Lung microvascular endothelial cell (primary cell): ENCODE measurements at regions not wholly inside any gene's neighbourhood (a gene's known extent, or its start where the extent isn't known, plus 50 kb on each side); places are given as distances from the start of the nearest gene placed in this dataset.

Experiments used
- DNase-seq, 2 donors: peaks; one replicate each; pipeline versions ENCODE4 v3.0.0 to v3.0.0-alpha.2; 2010; ENCODE audit warnings: low read depth in 2 of 2

DNA sequence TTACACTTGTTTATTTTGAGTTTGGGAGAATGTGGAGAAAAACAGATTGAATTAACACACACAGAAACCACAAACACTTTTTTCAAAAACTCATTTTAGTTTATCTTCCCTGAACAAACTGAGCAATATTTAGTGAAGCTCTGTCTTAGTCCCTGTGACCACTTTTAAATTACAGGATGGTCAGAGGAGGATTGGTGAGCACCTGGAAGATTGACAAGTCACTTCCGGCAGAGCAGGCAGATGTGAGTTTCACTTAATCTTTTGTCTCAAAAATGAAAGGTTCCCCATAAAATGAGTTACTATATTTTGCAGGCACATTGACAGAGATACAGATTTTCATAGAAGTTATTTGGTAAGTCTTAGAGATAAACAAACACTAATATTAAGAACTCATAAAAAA, 970.1 kb downstream of the ADGRL3 start:
- no peak for DNase-seq

DNA sequence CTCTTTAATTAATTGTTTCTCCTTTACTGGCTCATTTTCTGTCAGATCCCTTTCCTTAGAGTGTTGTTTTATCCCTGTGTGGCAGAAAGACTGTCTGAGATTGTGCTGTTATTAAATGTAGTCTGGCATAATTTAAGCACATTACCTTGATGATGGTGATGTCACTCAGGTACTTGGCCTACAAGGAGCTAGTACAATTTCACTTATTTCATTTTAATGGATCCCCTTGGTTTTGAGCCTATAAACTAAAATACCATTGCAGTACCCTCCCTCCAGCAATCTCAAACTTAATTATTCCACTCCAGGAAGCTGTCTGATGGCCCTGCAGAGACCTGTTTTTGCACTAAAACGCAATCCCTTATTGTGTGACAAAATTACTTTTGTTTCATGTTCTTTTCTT, 968.6 kb downstream of the ADGRL3 start:
- no peak for DNase-seq

GRCh38 chr4:62162606-62163005, 962.5 kb downstream of the ADGRL3 start:
- DNase-seq = no peak

DNA sequence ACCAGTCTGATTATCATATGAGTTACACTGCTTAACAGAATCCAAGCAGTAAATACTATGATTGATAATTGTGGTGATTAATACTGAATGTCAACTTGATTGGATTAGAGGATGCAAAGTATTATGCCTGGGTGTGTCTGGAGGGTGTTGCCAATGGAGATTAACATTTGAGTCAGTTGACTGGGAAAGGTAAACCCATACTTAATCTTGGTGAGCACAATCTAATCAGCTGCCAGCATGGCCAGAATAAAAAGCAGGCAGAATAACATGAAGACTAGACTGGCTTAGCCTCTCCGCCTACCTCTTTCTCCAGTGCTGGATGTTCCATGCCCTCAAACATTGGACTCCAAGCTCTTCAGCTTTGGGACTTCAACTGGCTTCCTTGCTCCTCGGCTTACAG, 961.3 kb downstream of the ADGRL3 start:
- DNase-seq = no peak

- no peak for DNase-seq
Observed at GRCh38 chr4:62159876-62160275, 959.8 kb downstream of the ADGRL3 start.

GRCh38 chr4:62159306-62159705, 959.2 kb downstream of the ADGRL3 start:
- no peak for DNase-seq

GRCh38 chr4:62156205-62156604, 956.1 kb downstream of the ADGRL3 start:
- no peak for DNase-seq

GRCh38 chr4:62145276-62145675, 945.1 kb downstream of the ADGRL3 start:
- no peak for DNase-seq

DNA sequence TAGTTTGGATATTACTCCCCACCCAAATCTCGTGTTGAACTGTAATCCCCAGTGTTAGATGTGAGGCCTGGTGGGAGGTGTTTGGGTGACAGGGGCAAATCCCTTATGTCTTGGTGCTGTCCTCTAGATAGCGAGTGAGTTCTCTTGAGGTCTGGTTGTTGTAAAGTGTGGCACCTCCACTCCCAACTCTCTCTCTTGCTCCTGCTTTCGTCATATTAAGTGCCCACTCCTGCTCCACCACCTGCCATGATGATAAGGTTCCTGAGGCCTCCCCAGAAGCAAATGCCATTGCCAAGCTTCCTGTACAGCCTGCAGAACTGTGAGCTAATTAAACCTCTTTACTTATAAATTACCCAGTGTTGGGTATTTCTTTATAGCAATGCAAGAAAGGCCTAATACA, 944.3 kb downstream of the ADGRL3 start:
- no peak for DNase-seq

- no peak for DNase-seq
Observed at GRCh38 chr4:62135565-62136156, 935.5 kb downstream of the ADGRL3 start.

DNA sequence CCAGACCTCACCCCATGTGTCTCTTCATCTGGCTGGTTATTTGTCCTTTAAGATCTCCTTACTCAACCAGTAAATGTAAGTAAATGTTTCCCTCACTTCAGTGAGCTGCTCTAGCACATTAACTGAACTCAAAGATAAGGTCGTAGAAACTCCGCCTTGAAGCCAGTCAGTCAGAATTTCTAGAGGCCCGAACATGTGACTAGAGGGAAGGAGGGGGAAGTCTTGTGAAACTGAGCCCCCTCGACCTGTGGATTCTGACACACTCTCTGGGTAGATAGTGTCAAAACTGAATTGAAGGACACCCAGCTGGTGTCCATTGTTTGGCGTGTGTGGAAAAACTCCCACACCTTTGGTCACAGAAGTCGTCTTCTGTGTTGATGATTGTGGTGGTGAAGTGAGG, 933.9 kb downstream of the ADGRL3 start:
- DNase-seq = no peak

DNA sequence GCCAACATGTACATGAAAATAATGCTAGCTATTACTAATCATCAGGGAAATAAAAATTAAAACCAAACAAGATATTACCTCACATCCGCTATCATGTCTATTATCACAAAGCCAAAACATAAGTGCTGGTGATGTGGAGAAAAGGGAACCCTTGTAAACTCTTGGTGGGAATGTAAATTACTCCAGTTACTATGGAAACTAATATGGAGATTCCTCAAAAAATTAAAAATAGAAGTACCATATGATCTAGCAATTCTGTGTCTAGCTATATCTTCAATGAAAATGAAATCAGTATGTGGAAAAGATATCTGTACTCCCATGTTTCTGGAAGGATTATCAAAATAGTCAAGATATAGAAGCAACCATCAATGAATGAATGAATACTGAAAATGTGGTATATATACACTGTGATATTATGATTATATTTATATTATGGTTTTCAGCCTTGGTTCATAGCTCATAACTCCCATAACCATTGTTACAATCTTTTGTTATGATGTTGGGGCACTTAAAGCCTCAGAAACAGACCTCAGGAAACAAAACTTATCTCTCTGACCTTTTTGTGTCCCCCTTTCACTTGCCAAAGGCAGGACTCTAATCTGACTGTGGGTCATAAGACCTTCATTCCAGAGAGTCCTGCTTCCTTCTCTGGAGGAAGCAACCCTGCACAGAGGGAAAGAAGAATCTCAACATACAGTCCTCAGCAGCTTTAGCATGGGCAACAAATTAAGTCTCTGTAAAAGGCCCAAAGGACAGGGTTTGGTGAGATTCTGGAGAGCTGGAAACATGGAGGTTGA, 933.2 kb downstream of the ADGRL3 start:
- DNase-seq = no peak

DNA sequence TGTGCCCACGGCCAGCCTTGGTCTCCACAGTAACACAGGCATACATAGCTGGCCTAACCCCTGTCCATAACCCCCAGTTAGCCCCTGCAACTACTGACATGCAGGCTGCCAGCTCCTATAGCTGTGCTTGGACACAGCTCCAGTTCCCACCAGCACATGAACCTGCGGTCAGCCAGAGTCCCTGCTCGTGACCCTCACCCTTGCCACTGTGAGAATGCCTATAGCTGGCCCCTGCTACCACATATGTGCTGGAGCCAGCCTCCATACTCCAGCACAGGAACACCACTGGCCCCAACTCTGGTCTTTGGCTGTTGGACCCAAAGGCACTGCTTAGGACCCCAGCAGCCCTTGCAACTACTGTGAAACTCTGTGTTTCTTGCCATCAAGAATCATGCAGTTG, 930.9 kb downstream of the ADGRL3 start:
- no peak for DNase-seq

DNA sequence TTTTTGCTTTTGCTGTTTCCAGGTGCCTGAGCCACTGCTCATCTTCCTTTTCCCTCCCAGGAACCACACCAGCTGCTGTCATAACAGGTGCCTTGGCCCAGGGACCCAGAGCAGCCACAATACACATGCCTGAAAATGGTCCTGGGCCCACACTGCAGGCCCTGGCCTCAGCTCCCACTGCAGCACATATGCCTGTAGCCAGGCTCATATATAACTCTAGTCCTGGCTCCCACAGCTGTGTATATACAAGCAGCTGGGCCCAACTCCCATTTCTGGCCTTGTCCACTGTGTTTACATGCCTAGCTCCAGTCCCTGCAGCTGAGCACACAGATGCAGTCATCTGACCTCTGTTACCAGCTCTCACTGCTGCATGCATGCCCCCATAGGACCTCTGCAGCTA, 930.5 kb downstream of the ADGRL3 start:
- DNase-seq = no peak

- DNase-seq = no peak
Observed at GRCh38 chr4:62130230-62130629, 930.1 kb downstream of the ADGRL3 start.
